Caki2 (cell line): ENCODE measurements at regions not wholly inside any gene's neighbourhood (a gene's known extent, or its start where the extent isn't known, plus 50 kb on each side); places are given as distances from the start of the nearest gene placed in this dataset.
A peak's percentile ranks its signal among the peaks of the same experiment; 100 is the strongest.

Experiments used
- DNase-seq: peaks from one replicate; pipeline ENCODE4 v3.0.0-alpha.2; 2015; ENCODE audit warnings: low read depth
- in situ Hi-C: cut with HindIII; loops from 2 replicates; pipeline ENCODE4 v1.10.0; 2016; ENCODE audit warnings: low sequenced_read_pairs, low pct_unique_long_range_greater_than_20kb, mixed read lengths

GRCh38 chr2:81903534-81903933, 1599.0 kb upstream of the LRRTM1 start:
- in situ Hi-C loops: no loop called here
- no peak for DNase-seq

DNA sequence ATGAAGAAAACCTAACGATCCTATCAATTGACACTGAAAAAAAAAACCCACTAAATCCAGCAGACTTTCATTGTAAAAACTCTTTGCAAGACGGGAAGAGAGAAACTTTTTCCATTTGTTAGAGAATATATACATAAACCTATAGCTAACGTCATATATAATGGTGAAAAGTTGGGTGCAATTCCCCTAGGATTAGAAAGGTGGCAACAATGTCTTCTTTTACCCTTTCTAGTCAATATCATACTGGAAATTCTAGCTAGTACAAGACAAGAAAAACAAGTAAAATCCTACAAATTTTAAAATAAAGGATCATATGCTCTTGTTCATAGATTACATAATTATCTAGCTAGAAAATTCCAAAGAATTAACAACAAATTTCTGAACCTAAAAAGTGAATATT, 1596.5 kb upstream of the LRRTM1 start:
- DNase-seq: no peak
- in situ Hi-C loops: no loop called here

- peak; percentile 47 for DNase-seq
- in situ Hi-C loops: no loop called here
These were observed 1591.2 kb upstream of the LRRTM1 start for GRCh38 chr2:81895620-81896250.

DNA sequence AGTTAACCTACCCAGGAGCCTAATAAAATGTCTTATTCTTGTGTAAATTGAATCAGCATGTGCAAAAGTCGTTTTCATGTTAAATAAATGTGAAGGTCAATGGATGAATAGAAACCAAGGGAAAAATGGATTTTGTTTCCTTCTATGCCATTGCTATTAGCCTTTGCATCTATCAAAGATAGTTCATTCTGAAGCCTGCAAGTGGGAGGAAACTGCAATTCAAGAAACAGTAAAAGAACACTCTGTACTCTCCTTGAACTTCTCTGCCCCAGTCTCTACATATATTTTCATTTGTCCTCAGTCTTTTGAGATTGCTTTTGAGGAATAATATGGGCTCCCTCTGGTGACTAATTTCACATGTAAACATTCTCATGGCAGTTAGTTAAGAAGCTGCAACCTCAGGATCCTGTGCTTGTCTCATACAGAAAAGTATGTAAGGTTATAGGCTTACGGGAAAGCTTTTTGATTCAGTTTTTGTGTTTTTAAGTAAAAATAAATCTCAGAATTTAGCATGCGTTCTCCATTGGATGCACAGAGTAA, 1590.0 kb upstream of the LRRTM1 start:
- DNase-seq: peak; percentile 21
- in situ Hi-C loops: no loop called here

GRCh38 chr2:81876624-81877023, 1572.1 kb upstream of the LRRTM1 start:
- no peak for DNase-seq
- in situ Hi-C loops: no loop called here

- in situ Hi-C loops: no loop called here
These were observed 1567.5 kb upstream of the LRRTM1 start for GRCh38 chr2:81872006-81872405.

GRCh38 chr2:81870119-81870518, 1565.6 kb upstream of the LRRTM1 start:
- no peak for DNase-seq

More at GRCh38 chr2:81872006-81872405, 1567.5 kb upstream of the LRRTM1 start:
- DNase-seq: no peak

DNA sequence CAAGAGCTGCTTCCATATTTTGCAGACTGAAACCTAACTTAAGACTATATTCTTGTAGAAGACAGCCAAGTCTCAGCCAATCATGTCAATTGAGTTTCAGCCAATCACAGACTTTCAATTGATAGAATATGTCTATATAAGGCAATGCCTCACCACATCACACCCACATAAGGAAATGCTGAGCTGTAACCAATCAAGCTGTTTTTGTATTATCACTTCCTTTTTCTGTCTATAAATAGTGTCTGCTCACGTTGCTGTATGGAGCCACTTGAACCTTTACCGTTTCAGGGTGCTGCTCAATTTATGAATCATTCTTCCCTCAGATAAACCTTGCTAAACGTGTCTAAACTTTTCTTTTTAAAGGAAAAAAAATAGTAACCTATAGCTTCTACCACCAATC, 1554.4 kb upstream of the LRRTM1 start:
- in situ Hi-C loops: no loop called here

More at GRCh38 chr2:81870119-81870518, 1565.6 kb upstream of the LRRTM1 start:
- in situ Hi-C loops: no loop called here

DNA sequence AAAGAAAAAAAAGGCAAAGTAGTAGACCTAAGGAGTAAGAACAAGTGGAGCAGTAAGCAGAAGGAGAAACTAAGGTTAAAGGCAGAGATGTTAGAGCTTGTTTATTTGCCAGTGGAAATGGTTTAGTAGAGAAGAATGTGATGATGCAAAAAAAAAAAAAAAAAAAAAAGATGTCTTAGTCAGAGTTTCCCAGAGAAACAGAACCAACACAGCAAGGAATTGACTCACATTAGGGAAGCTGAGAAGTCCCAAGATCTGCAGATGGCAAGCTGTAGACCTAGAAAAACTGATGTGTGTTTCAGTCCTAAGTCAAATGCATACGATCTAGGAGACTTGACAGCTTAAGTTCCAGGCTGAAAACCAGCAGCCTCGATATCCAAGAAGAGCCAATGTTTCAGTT, 1548.8 kb upstream of the LRRTM1 start:
- DNase-seq: no peak
- in situ Hi-C loops: no loop called here

More for the DNA sequence above, 1554.4 kb upstream of the LRRTM1 start:
- no peak for DNase-seq

- in situ Hi-C loops: no loop called here
- no peak for DNase-seq
These were observed 1548.1 kb upstream of the LRRTM1 start for GRCh38 chr2:81852651-81853050.

DNA sequence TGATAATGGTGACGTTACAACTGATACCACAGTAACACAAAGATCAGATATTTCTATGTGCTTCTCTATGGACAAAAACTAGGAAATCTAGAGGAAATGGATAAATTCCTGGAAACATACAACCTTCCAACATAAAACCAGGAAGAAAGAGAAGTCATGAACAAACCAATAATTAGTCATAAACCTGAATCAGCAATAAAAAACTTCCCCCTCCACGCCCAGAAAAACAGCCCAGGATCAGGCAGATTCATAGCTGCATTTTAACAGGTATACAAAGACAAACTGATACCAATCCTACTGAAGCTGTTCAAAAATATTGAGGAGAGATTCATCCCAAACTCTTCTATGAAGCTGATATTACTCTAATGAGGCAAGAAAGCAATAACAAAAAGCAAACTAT, 1535.2 kb upstream of the LRRTM1 start:
- no peak for DNase-seq
- in situ Hi-C loops: no loop called here

- DNase-seq: no peak
- in situ Hi-C loops: no loop called here
These were observed 1530.9 kb upstream of the LRRTM1 start for GRCh38 chr2:81835321-81836000.

DNA sequence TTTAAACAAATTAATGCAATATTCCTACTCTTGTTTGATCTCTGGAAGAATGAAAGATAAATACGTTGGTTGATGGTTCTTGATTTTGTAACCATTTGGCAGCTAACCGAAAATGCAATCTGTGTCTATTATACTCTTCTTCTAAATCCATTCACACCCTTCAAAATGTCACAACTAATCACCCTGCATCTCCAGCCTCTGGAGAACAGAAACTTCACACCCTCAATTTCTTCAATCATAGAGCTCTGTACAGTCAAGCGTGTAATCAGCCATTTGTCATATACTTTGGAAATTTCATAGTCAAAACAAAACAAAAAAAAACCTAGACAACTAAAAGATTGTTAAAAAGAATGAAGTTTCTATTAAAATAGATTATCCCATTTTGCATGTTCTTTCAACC, 1482.3 kb upstream of the LRRTM1 start:
- DNase-seq: no peak
- in situ Hi-C loops: no loop called here

DNA sequence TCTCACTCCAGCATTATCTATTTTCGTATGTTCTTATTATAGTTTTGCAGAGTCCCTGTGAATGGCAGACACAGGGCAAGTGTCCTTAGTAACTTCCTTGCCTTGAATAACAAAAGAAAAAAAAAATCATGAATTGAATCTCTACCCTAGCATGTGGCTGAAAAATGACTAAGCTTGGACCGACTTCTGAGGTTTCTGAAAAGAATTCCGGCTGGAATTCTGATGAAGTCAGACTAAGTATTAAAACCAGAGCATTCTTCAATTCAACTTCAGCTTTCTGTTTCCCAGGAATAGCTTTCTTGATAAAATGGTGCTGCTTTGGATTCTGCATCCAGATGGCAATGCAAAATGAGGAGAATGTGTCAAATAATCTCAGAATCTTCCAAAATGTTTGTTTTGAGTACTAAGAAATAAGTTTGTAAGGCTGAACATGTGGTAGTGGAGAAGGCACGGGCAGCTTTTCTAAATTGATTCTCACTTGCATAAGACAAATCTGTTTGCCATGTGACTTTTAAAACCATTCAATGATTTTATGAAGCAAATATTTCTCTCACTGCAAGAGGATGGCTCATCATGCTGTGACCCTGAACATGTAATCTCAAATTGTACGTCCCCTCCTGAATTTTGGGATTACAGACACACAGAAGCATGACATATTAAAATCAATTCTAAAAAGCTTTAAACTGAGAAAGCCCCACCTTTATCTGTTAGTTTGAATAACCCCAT, 1462.8 kb upstream of the LRRTM1 start:
- no peak for DNase-seq
- in situ Hi-C loops: no loop called here

- no peak for DNase-seq
- in situ Hi-C loops: no loop called here
These were observed 1443.0 kb upstream of the LRRTM1 start for GRCh38 chr2:81747481-81748070.

GRCh38 chr2:81739966-81740365, 1435.4 kb upstream of the LRRTM1 start:
- DNase-seq: no peak
- in situ Hi-C loops: no loop called here

DNA sequence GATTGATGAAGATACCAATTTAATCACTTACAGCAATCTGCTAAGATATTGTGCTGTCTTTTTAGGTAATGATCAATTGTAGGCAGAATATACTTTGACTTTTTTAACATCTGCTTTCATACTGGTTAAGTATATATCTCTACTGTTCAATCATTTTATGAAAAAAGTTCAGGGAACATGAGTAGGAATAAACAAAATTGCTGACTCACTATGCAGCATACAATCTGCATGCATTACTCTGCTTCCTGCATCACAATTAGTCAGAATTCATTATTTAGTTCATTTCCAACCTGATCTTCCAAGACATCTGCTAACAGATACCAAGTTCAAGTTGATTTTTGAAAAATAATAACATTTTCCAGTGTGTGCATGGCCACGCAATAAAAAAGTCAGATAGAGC, 1430.4 kb upstream of the LRRTM1 start:
- in situ Hi-C loops: no loop called here
- no peak for DNase-seq

DNA sequence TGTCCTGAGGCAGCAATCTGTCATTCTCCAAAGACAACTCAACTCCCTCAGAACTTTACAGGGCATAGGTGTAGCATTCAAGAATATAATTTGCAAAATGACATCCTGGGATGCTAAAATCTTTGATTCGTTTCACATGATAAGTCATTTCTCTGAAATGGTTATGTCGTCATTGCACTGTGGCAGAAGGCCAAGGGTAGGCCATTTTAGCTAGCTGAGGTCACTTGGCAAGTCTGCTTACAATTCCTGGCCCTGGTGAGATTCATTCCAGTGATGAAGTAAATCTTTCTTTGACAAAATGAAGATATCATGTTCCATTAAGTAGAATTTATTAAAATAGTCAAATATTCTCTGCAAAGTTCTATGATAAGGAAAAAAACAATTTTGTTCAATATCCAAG, 1410.3 kb upstream of the LRRTM1 start:
- in situ Hi-C loops: no loop called here
- no peak for DNase-seq

DNA sequence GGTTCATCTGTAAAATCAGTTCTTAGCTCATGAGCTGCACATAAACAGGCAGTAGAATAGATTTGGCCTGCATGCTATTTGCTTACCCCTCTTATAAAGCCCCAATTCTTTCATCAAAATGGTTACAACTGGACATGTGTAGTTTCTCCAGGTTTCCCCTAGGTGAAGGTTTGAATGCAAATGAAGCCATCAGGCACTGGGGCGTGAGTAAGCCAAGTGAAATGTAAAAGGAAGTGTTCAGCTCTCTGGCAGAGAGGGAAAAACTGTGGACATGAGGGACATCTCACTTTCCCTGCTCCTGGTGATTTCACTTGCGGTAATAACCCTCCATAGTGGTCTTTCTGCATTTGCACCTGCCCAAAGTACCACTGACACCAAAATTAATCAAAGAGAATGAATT, 1402.3 kb upstream of the LRRTM1 start:
- no peak for DNase-seq
- in situ Hi-C loops: no loop called here
